HEK293T (cell line): ENCODE measurements at regions not wholly inside any gene's neighbourhood (a gene's known extent, or its start where the extent isn't known, plus 50 kb on each side); places are given as distances from the start of the nearest gene placed in this dataset.

Experiments used
- ARNT ChIP-seq: fragments of 450-650 bp; IDR thresholded peaks from 2 replicates; pipeline ENCODE4 v1.6.1; 2017; ENCODE audit warnings: mild to moderate bottlenecking
- FOXM1 ChIP-seq: fragments of 450-650 bp; IDR thresholded peaks from 2 replicates; pipeline ENCODE4 v1.6.1; 2017; ENCODE audit warnings: mild to moderate bottlenecking, borderline replicate concordance

DNA sequence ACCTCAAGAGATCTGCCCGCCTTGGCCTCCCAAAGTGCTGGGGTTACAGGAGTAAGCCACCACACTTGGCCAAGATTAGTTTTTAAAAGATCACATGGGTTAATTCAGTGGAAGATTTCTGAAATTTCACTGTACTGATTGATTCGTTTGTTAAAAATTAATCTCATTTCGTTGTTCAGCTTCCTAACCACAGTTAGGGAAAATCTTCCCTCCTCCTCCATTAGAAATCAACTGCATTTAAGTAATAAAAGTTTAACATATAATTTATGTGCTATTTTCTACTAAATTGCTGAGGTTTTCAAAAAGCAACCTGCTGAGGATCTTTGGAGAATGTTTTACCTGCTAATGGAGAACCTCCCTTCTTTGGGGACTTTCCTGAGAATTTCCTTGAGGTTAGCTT, 522.4 kb downstream of the GATA3 start:
- TF ChIP-seq ARNT: no peak
- TF ChIP-seq FOXM1: no peak
